Hematopoietic multipotent progenitor cell treated with erythropoietin and hydrocortisone succinate and interleukin-3 and kit ligand, for 8 days (in vitro differentiated cells): ENCODE measurements at regions not wholly inside any gene's neighbourhood (a gene's known extent, or its start where the extent isn't known, plus 50 kb on each side); places are given as distances from the start of the nearest gene placed in this dataset.
"Not testable (repeated sequence)": the region's sequence is repeated elsewhere in the genome, so short reads cannot be mapped to it uniquely, and the experiment has no call there.

Experiments used
- DNase-seq: peaks from one replicate; pipeline ENCODE4 v3.0.0-alpha.2; 2015

DNA sequence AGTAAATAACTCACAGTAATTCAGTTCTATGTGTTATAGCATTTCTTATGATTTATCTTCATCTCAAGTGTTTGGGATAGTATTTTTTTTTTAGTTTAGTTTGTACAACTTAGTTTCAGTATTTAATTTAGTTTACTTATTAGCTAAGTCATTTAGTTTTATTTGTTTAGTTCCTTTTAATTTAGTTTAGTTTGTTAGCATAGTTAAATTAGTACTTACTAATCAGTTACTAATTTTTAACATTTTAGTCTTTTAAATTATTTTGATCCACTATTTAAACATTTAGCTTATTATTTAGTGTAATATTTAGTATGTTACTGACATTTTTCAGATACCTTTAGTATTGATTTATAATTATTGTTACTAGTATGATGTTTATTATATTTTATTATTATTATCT, 85.2 kb upstream of the SIPA1L2 start:
- DNase-seq: no peak

- not testable (repeated sequence) for DNase-seq
Measured at GRCh38 chr1:232717911-232718310, 87.3 kb upstream of the MAP10 start.

GRCh38 chr1:232718928-232719927, 86.0 kb upstream of the MAP10 start:
- DNase-seq: no peak

GRCh38 chr1:232722626-232723025, 82.6 kb upstream of the MAP10 start:
- no peak for DNase-seq

DNA sequence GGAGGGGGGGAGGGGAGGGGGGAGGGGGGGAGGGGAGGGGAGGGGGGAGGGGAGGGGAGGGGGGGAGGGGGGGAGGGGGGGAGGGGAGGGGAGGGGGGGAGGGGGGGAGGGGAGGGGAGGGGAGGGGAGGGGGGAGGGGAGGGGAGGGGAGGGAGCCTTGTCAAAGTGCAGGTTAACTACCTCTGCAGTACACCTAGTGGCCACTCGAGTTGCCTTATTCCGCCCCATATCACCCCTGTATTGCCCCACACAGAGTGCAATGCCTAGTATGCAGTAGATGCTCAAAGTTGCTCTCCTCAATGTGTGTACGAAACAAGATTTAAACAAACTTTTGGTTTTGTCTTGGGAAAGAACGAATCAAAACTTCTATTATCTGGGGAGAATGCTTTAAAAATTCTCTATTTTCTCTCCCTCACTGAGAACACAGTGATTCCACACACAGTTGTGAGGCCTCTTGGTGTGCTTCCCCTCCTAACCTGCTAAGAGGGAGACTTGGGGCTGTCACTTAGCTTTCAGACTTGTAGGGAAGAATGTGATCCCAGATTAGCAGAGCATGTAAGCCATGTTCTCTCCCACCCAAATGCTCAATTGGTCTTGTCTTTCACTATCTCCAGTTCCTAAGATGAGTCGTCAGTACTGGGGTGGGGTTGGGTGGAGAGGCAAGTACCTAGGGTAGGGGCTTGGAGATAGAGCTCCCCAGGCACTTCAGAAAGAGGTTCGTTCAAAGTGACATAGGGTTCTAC, 79.7 kb upstream of the MAP10 start:
- no peak for DNase-seq

DNA sequence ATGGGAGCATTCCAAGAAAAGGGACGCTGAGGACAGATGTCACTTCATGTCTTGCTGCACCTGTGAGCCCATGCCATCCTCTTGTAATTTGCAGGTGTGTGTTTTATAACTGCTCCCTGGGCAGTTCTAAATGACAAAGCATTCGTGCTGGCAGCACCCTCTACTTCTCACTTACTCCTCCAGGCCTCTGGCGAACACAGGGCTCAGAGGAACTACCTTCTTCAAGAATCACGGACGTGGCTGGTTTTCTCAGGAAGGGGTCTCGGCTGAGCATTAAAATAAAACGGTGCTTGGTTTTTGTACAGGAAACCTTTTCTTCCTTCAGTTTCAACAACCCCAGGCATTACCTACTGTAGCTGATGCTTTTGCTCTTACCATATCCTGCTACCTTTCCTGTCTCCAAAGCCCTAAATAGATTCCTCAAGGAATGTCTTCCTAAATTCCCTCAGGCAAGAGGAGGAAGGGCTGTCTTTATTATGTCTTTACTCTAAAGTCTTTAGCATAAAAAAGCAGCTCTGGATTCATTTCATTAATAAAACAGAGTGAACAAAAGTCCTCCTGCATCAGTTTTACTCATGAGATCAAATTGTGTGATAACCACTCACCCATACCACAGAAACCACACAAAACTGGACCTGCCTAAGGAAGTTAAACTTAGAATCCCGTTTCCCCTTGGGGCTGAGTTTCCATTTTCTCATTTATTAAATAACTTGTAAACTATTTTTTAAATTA, 79.0 kb upstream of the MAP10 start:
- DNase-seq: peak; percentile 21

GRCh38 chr1:232728507-232729263, 76.5 kb upstream of the MAP10 start:
- no peak for DNase-seq

GRCh38 chr1:232732344-232732910, 72.8 kb upstream of the MAP10 start:
- no peak for DNase-seq

GRCh38 chr1:232737917-232738316, 67.3 kb upstream of the MAP10 start:
- no peak for DNase-seq

DNA sequence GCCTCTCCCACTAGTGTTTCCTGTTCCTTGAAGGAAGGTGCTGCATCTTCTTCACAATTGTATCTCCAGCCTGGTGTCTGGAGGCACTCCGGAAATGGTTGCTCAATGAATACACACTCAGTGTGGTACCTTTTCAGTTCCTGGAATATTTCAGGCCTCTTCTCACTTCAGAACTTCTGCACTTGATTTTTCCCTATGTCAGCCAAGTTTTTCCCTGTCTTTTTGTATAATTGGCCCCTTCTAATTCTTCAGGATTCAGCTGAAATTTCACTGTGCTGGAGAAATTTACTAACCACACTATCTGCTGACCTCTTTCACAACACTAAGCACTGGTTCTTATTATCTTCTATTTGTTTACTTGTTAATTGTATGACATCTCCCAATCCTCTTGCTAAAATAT, 61.2 kb upstream of the MAP10 start:
- no peak for DNase-seq

DNA sequence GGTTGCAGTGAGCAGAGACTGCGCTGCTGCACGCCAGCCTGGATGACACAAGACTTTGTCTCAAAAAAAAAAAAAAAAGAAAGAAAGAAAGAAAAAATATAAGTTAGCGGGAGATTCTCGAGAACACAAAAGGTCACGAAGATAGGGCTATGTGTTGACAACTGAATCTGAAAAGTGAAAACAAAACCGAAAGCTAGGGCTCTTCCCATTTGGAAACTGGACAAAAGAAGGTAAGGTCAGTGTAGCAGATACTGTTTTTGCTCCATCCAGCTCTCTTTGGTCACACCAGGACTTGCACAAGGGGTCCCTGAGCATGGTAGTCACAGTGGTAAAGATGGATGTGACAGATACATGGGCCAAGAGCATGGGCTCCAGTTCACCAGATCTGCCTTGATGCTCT, 60.4 kb upstream of the MAP10 start:
- DNase-seq: no peak

DNA sequence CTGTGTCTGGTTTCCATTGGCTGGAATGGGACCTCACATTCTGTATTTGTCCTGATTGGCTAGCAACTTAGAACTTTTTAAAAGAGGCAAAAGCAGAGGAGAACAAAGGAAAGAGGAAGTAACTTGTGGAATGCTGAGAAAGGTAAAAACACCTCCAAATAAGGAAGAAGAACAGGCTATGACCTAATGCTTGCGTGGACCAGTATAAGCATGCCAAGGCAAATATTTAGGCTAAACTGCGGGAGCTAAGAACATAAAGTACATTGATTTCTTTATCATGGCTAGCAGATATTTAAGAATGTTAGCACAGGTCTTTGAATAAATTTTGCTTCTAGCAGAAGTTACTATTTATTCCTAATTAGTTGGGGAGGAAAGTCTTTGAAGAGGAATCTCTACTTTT, 59.5 kb upstream of the MAP10 start:
- not testable (repeated sequence) for DNase-seq

DNA sequence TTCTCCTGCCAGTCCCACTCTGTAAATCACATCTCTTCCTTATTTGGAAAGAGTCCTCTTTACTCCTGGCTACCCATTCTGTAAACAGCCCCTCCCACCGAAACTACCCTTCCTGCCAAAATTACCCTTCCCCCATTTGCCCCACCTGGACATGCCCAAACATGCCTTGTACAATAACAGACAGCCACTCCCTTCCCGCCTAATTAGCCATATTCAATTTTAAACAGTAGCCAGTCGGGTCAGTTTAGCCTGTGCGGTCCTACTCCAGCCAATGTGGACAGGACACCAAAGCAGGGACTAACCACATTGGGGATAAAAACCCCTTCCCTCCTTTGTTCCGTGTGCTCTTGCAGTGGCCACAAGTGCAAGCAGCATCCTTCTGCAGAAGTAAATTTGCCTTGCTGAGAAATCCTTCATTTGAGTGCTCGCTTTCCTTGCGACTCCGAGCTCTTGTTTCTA, 56.3 kb upstream of the MAP10 start:
- DNase-seq: no peak

DNA sequence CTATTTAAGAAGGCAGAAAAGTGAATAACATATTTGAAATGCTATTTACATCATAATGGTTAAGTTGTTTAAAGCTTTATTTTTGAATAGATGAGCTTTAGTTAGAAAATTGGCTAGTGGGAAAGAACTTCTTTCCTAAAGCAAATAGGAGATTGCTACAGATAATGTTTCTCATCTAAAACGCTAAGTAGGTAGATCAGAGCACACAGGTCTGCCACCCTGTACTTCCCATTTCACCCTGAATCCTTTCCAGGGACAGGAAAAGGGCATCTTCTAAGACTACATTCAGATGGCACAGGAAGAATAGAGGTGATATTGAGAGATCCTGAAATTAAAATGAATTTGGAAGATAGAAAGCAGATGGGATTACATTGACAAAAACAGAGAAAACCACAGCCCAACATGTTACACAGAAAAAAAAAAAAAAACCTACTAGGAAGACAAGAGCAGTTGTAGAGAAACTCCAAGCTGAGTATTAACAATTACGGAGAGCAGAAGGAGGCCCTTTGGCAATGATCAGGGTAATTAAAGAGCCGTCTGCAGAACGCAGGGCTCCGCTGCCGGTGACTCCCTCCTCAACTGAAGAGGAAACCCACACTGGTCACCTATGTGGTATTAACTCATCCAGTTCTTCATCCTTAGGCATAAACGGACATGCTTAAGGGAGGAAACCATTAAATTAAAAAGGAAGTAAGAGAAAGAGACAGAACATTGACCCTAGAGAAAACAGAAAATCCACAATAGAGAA, 53.6 kb upstream of the MAP10 start:
- DNase-seq: no peak

DNA sequence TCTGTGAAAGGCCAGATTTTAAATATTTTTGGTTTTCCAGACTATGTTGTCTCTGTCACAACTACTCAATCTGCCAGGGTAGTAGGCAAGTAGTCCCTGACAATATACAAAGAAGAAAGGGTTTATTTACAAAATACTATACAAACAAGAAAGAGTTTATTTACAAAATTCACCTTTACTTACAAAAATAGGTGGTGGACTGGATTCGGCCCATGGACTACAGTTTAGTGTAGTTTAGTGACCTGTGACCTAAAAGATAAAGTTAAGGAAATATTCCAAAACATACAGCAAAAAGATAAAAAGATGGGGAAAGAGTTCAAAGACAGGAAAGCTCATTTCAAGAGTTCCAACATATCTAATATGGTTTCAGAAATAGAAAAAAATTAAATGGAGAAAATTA, 52.9 kb upstream of the MAP10 start:
- no peak for DNase-seq

DNA sequence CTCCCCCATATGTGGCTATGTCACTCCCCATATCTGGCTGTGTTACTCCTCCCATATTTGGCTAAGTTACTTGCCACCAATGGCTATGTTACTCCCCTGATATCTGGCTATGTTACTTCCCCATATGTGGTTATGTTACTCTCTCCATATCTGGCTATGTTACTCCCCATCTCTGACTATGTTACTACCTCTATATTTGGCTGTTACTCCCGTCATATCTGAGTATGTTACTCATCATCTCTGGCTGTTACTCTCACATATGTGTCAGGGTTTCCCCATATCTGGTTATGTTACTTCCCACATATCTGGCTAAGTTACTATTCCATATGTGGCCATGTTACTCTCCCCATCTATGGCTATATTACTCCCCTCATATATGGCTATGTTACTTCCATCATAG, 50.3 kb upstream of the MAP10 start:
- DNase-seq: no peak
